ENCODE measurements at regions not wholly inside any gene's neighbourhood (a gene's known extent, or its start where the extent isn't known, plus 50 kb on each side); places are given as distances from the start of the nearest gene placed in this dataset.
A peak's percentile ranks its signal among the peaks of the same experiment; 100 is the strongest.

DNA sequence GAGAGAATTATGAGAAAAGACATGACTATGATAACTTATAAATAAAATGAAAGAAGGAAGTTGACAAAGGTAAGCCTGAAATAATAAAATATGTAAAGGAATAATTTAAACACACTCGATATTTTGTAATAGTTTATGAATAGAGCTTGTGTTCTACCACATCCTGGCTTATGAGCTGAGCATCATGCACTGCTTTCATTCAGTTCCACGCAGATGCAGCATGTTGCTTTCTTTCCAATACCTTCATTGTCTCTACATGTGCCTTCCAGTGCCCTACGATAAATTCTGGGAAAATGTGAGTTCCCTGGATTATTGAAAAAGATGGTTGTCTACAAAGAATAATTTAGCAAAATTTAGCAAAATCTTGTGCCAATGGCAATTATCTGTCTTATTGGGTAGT lies 398.9 kb upstream of the SEMA3C start (continued):
- TF ChIP-seq AFF4 (CRISPR knock-in tag; IDR thresholded peaks at IDR 0.05; ENCODE audit: borderline replicate concordance) (no peak), AR (CRISPR knock-in tag; IDR thresholded peaks at IDR 0.05) (no peak), FOXP1 (CRISPR knock-in tag; IDR thresholded peaks at IDR 0.05; ENCODE audit: borderline replicate concordance) (no peak), NR2C2 (CRISPR knock-in tag; IDR thresholded peaks at IDR 0.05) (no peak)
- TF ChIP-seq, protein P1, sequence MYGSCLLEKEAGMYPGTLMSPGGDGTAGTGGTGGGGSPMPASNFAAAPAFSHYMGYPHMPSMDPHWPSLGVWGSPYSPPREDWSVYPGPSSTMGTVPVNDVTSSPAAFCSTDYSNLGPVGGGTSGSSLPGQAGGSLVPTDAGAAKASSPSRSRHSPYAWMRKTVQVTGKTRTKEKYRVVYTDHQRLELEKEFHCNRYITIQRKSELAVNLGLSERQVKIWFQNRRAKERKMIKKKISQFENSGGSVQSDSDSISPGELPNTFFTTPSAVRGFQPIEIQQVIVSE (CRISPR knock-in tag; IDR thresholded peaks at IDR 0.05; ENCODE audit: borderline replicate concordance): no peak
- TF ChIP-seq, protein P2, sequence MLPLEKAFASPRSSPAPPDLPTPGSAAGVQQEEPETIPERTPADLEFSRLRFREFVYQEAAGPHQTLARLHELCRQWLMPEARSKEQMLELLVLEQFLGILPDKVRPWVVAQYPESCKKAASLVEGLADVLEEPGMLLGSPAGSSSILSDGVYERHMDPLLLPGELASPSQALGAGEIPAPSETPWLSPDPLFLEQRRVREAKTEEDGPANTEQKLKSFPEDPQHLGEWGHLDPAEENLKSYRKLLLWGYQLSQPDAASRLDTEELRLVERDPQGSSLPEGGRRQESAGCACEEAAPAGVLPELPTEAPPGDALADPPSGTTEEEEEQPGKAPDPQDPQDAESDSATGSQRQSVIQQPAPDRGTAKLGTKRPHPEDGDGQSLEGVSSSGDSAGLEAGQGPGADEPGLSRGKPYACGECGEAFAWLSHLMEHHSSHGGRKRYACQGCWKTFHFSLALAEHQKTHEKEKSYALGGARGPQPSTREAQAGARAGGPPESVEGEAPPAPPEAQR (CRISPR knock-in tag; IDR thresholded peaks at IDR 0.05): no peak

DNA sequence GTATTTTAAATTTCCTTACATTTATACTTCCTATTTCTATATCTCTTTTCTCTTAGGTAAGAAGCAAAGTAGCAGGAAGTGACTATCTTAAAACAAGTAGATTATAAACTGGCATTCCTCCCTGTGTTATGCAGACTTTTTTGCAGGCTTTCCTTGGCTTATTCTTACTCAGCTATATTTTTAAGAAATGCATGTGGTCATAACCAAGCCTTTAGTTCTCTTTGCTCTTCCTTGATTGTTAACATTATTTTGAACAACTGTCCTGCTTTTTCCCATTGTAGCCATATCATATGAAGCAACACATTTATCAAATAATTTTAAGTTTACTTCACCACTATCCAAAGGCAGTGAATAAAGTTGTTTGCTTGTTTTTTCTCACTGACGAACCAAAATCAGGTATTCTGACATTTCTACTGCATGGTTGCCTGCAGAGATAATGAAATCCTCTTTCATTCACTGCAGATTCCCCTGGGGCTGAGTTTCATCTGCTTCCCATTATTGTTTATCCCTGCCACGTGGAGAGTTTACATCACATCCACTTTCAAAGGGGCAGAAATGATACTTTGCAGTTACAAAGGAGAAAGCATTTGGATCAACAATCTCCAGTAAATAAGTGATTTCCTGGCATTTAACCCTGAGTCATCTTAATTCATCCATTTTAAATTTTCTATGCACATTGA lies 389.9 kb upstream of the SEMA3C start:
- POLR2A ChIA-PET: no interaction called here
- CTCF ChIA-PET: interaction anchor here (0.7 kb wide), 1 partner anchor 161 kb away, joined by 3 read pairs; no protein-coding TSS in a partner anchor
- H3K9me3 Mint-ChIP-seq: no peaks in the 10 kb centered on the region
- H3K4me1 Mint-ChIP-seq: peaks cover 6% of the 10 kb centered on the region
- no peak overlapping the region for H3K4me3 Mint-ChIP-seq
- no peaks in the 10 kb centered on the region for H3K27me3 Mint-ChIP-seq (ENCODE audit: low read depth)
- H3K27ac Mint-ChIP-seq: peak overlapping the region; percentile 33; the same call in 1 of the 2 replicates
- ATAC-seq: no peak
- DNase-seq (ENCODE audit: low spot score): no peak
- TF ChIP-seq CREM (CRISPR knock-in tag; IDR thresholded peaks at IDR 0.05) (no peak), EMX1 (CRISPR knock-in tag; IDR thresholded peaks at IDR 0.05) (no peak), TP53 (CRISPR knock-in tag; IDR thresholded peaks at IDR 0.05) (no peak), JAZF1 (CRISPR knock-in tag; IDR thresholded peaks at IDR 0.05) (no peak), NFE2L1 (CRISPR knock-in tag; IDR thresholded peaks at IDR 0.05) (no peak), IRF2 (CRISPR knock-in tag; IDR thresholded peaks at IDR 0.05; ENCODE audit: borderline replicate concordance, low read depth) (no peak), PRDM15 (CRISPR knock-in tag; IDR thresholded peaks at IDR 0.05) (no peak), ZBTB21 (CRISPR knock-in tag; IDR thresholded peaks at IDR 0.05; ENCODE audit: borderline replicate concordance) (no peak), FOXP1 (CRISPR knock-in tag; IDR thresholded peaks at IDR 0.05; ENCODE audit: borderline replicate concordance) (no peak), ETV6 (CRISPR knock-in tag; IDR thresholded peaks at IDR 0.05) (no peak), E2F1 (CRISPR knock-in tag; IDR thresholded peaks at IDR 0.05) (no peak)
- TF ChIP-seq, protein P3, sequence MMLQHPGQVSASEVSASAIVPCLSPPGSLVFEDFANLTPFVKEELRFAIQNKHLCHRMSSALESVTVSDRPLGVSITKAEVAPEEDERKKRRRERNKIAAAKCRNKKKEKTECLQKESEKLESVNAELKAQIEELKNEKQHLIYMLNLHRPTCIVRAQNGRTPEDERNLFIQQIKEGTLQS (CRISPR knock-in tag; conservative IDR thresholded peaks at IDR 0.05): no peak
- no peaks in the 10 kb centered on the region for H3K36me3 Mint-ChIP-seq
